T-helper 17 cell (primary cell): ENCODE measurements at regions not wholly inside any gene's neighbourhood (a gene's known extent, or its start where the extent isn't known, plus 50 kb on each side); places are given as distances from the start of the nearest gene placed in this dataset.
"Not testable (repeated sequence)": the region's sequence is repeated elsewhere in the genome, so short reads cannot be mapped to it uniquely, and the experiment has no call there.

Source experiments
- ATAC-seq: fragments of 150-1000 bp; cut with Tn5 transposase; 2 replicates; pipeline ENCODE4 v1.10.0; 2021; ENCODE audit warnings: mild to moderate bottlenecking, moderate library complexity
- DNase-seq, 3 donors: peaks; one replicate each; pipeline versions ENCODE4 v3.0.0 to v3.0.0-alpha.2; 2020 to 2021
- H3K9me3 ChIP-seq: one replicate; pipeline ENCODE4 v1.7.0; 2013; ENCODE audit warnings: low read length, mild to moderate bottlenecking; ENCODE audit not compliant: control insufficient read depth, poor library complexity, severe bottlenecking
- H3K27ac Mint-ChIP-seq: one replicate; pipeline ENCODE4 v1.8.0; 2022; ENCODE audit warnings: mild to moderate bottlenecking, moderate library complexity, mixed read lengths
- H3K27me3 Mint-ChIP-seq: one replicate; pipeline ENCODE4 v1.8.0; 2022; ENCODE audit warnings: mixed read lengths
- H3K36me3 Mint-ChIP-seq: one replicate; pipeline ENCODE4 v1.8.0; 2022; ENCODE audit warnings: low read depth, mixed read lengths
- H3K4me1 Mint-ChIP-seq: one replicate; pipeline ENCODE4 v1.8.0; 2022; ENCODE audit warnings: mild to moderate bottlenecking, mixed read lengths
- H3K4me3 Mint-ChIP-seq: one replicate; pipeline ENCODE4 v1.8.0; 2022; ENCODE audit warnings: mild to moderate bottlenecking, moderate library complexity, mixed read lengths

DNA sequence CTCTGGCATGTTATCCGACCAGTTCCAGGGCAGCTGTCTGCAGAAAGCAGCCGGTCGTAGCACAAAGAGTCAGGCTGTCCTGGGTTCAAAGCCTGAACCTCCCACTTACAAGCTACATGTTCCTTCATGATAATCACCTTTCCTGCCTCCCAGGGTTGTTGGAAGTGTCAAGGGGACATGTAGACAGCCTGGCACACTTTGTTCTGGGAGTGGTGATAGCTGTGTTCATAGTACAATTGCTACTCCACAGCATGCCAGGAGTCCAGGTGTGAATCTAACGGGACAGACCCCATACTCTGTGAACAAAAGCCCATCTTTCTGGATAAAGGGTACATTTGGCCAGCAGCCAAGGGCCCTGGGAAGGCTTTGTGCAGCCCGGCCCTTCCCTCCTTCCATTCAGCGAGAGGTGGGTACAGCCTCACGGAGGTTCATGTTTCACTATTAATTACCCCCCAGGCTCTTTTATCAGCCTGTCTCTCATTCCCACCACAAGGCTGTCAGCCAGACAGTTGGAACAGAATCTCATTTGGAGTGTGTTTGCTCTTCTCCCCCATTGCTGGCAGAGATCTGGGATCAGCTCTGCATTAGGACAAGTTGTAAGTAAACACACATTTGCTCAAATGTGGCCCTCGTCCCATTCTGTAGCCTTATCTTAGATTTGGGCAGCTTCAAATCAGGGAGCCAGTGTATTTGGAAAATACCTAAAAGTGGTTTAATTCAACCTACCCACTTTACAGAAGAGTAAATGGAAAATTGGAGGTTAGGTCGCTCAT, 101.2 kb downstream of the PROP1 start:
- DNase-seq, H3K36me3 Mint-ChIP-seq, H3K9me3 ChIP-seq, H3K27ac Mint-ChIP-seq, ATAC-seq, H3K27me3 Mint-ChIP-seq, H3K4me3 Mint-ChIP-seq, H3K4me1 Mint-ChIP-seq: not testable (repeated sequence)

DNA sequence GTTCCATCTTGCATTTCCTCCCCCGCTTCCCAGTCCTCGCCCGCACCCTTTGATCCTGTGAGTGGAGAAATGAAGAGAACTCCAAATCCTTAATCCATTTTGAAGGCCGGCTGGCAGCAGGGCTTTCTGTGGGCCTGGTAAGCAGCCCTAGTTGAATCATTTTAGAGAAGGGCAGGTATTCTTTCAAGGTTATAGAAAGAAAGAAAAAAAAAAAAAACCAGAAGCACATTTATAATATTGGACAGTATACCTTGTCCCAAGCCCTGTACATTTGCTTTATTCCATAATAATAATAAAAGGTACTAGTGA, 103.7 kb downstream of the PROP1 start:
- ATAC-seq, DNase-seq, H3K4me1 Mint-ChIP-seq, H3K27me3 Mint-ChIP-seq, H3K4me3 Mint-ChIP-seq, H3K9me3 ChIP-seq, H3K27ac Mint-ChIP-seq, H3K36me3 Mint-ChIP-seq: not testable (repeated sequence)

DNA sequence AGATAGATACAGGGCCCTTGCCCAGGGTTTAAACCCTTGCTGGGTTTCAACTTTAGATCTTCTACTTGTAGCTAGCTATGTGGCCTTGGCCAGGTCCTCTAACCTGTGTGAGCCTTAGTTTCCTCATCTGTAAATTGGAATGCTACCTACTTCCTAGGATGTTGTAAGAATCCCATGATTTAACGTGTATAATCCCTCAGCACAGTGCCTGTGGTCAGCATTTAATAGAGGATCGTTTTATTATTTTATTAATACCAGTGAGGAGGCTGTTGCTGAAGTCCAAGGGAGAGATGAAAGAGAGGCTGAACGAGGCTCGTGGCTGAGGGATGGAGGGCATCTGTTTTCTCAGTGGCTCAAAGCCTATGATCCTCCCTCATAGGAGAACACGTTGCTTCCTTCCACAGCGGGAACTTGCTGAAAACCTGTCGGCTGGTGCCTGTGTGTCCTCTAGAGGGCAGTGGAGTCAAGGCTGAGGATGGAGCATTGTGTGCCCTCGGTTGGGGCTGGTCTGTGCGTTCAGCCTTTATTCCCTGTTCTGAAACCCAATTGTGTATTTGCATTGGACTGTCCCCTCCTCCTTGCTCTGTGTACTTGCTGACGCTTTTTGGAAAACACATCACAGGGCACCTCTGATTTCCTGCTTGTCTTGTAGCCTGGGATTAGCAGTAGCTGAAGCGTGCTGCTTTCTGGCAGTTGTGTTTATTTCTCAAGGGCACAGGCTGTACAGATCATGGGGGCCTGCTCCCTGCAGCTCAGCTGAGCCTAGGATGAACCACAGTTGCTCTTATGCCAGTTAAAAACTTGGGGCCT, 104.3 kb downstream of the PROP1 start:
- H3K4me3 Mint-ChIP-seq, H3K36me3 Mint-ChIP-seq, H3K4me1 Mint-ChIP-seq, H3K27me3 Mint-ChIP-seq, H3K27ac Mint-ChIP-seq, H3K9me3 ChIP-seq: not testable (repeated sequence)
- ATAC-seq: peak; percentile 96
- peak in 1 of 3 donors; percentile 18 for DNase-seq

DNA sequence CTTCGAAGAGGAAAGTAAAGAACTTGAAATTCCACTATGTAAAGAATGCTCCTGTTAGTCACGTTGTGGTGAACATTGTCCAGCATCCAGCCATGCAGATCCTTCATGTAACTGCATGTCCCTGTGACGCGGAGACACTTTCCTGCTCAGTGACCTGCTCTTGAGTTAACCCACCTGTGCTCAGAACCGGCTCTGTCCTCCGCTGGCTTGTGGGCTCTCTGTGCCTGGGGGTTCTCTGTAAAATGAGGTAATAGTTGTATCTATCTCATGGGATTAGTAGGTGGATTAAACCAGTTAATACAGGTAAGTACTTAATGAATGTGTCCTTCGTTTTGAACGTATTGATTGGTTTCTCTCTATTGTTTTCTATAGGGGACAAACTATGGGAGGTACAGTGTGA, 100.6 kb upstream of the FAM153A start:
- not testable (repeated sequence) for H3K36me3 Mint-ChIP-seq, H3K27ac Mint-ChIP-seq, ATAC-seq

DNA sequence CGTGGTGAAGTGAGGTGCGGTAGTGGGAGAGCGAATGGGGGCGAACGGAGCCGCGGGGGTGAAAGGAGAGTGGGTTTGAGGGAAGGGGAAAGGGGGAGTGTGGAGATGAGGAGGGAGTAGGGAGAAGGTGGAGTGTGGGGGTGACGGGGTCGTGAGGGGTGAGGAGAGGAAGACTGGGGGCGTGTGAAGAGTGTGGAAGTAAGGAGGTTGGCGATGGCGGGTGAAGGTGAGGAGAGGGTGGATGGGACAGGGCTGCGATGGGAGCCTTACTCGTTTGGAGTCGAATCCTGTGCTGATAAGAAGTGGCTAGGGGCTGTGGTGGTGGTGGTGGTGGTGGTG, 93.2 kb upstream of the FAM153A start:
- H3K4me1 Mint-ChIP-seq, H3K36me3 Mint-ChIP-seq, DNase-seq, H3K27me3 Mint-ChIP-seq, H3K27ac Mint-ChIP-seq, H3K9me3 ChIP-seq: not testable (repeated sequence)
- peak; percentile 18 for ATAC-seq
- H3K4me3 Mint-ChIP-seq: peak overlapping the region; percentile 82

More for the DNA sequence above, 100.6 kb upstream of the FAM153A start:
- not testable (repeated sequence) for H3K4me1 Mint-ChIP-seq, H3K4me3 Mint-ChIP-seq, DNase-seq, H3K27me3 Mint-ChIP-seq, H3K9me3 ChIP-seq

DNA sequence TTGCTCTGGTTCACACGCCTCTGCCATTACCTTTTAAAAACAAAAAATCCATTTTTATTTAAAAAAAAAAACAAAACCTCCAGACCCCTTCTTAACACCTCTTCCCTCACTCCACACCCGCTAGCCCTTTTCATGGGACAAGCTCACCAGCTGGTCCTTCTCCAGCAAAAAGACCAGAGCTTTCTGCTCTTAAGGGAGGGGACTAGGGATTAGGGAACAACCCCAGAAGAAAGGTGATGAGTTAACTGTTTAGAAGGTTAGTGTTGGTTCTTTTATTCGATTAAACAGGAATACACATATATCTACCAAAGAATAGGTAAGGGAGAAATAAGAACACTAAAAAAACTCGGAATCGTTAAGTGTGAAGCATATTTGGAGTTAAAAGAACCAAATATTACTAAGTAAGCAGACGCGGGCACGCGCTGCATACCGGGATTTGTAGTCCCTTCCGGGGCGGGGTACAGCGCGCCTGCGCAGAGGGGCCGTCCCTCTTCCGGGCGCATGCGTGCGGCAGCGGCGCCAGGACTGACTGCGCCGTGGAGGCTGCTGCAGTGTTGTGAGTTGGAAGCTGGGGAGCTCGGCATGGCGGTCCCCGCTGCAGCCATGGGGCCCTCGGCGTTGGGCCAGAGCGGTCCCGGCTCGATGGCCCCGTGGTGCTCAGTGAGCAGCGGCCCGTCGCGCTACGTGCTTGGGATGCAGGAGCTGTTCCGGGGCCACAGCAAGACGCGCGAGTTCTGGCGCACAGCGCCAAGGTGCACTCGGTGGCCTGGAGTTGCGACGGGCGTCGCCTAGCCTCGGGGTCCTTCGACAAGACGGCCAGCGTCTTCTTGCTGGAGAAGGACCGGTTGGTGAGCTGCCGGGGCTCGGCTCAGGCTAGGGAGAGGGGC, 92.6 kb upstream of the FAM153A start:
- DNase-seq, H3K9me3 ChIP-seq, H3K4me3 Mint-ChIP-seq, H3K4me1 Mint-ChIP-seq, H3K27ac Mint-ChIP-seq, H3K36me3 Mint-ChIP-seq, H3K27me3 Mint-ChIP-seq: not testable (repeated sequence)
- peak; percentile 91 for ATAC-seq

DNA sequence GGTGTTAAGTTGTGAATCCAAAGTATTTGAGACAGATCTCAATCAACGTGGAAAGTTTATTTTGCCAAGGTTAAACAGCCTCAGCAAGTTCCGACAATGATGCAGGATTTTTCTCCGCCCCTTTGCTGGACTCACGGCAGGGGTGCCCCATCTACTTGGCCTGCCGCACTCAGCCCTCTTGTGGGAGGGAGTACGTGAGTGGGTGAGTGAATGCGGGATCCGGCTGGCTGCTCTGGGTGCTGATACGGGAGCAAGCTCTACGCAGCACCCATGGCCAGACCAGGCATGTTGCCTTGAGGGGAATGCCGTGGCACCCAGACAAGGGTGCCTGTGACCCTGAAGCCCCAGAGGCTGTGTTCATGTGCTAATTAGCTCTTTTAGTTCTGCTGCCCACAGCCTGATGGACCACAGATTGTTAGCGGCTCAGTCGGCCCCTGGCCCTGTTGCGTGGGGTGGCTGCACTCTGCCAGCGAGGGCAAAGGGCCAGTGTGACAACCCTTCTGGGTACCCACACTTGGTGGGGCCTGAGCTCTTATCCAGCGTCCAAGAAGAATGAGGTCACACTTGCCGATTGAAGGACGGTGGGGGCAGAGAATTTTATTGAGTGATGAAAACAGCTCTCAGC, 81.2 kb upstream of the FAM153A start:
- H3K4me3 Mint-ChIP-seq, DNase-seq, H3K9me3 ChIP-seq, H3K4me1 Mint-ChIP-seq, ATAC-seq, H3K36me3 Mint-ChIP-seq, H3K27me3 Mint-ChIP-seq, H3K27ac Mint-ChIP-seq: not testable (repeated sequence)

DNA sequence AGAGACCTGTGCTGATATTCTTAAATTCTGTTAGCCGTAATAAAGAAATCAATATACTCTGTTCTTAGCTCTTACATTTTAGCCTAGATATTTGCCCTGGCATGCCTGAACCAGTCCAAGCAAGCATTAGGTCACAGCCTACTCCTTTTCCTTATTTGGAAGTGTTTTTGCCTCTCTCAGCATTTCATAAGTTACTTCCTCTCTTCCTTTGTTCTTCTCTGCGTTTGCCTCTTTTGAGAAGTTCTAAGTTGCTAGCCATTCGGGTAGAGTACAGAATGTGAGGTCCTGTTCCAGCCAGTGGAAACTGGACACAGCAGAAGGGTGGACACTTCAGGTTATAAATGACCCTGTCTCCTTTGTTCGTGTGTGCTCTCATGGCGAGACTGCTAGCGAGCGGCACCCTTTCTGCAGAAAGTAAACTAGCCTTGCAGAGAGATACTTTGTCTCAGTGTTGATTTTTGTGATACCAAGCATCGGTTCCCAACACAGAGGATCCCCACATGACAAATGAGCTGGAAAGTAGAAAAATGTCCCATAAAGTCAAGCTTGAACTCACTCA, 75.0 kb upstream of the FAM153A start:
- not testable (repeated sequence) for H3K27ac Mint-ChIP-seq, ATAC-seq, H3K4me1 Mint-ChIP-seq, DNase-seq, H3K9me3 ChIP-seq, H3K4me3 Mint-ChIP-seq, H3K27me3 Mint-ChIP-seq, H3K36me3 Mint-ChIP-seq

DNA sequence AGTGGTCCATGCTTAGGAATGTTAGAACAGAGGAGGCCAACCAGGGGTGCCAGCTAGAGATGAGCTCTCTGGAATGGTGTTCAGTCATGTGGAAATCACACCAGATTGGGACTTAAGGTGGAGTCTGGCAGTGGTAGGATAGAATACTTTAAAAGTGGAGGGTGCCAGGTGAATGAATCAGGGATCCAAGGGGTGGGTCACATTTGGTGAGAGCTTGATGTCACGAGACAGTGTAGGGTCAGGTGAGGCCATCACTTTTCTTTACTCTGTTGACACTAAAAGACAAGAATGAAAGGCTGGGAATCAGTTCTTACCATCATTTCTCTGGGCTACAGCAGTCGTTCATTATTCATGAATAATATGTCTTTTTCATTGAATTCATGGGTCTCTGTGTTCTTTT, 73.8 kb upstream of the FAM153A start:
- not testable (repeated sequence) for H3K4me1 Mint-ChIP-seq, H3K9me3 ChIP-seq, H3K27me3 Mint-ChIP-seq, ATAC-seq, DNase-seq, H3K27ac Mint-ChIP-seq, H3K36me3 Mint-ChIP-seq, H3K4me3 Mint-ChIP-seq

DNA sequence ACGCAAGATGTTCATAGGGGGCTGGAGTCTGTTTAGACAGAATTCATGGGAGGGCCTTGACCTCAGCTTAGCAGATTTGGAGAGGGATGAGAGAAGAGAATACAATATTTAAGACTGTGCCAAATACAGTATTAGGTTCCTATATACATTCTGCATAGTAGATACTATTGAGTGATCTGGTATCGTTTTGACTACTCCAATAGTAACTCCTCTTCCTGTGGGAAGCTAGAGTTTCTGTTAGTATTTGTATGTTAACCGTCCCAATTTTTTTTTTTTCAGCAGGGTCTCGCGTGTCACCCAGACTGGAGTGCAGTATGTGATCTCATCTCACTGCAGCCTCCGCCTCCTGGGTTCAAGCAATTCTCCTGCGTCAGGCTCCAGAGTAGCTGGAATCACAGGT, 65.2 kb upstream of the FAM153A start:
- not testable (repeated sequence) for H3K36me3 Mint-ChIP-seq, H3K4me3 Mint-ChIP-seq, ATAC-seq, H3K27me3 Mint-ChIP-seq, DNase-seq, H3K4me1 Mint-ChIP-seq, H3K9me3 ChIP-seq, H3K27ac Mint-ChIP-seq

DNA sequence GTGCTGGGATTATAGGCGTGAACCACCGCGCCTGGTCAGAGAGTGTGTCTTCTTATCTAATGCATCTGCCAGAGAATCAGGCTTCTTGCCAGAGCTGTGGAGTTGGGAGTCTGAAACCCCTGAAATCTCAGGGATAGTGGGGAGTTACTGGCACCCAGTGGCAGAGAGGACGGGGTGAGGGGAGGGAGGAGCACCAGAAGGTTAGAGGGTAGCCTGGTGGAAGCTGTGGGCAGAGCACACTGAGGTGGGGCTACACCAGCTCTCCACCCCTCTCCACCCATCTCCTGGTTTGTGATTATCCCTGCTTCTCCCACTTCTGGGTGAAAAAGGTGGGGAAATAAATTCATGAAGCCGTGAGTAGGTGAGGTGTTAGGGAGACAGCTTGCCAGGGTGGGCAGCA, 63.9 kb upstream of the FAM153A start:
- not testable (repeated sequence) for DNase-seq, H3K9me3 ChIP-seq, H3K4me1 Mint-ChIP-seq, H3K27me3 Mint-ChIP-seq, H3K36me3 Mint-ChIP-seq, H3K4me3 Mint-ChIP-seq, H3K27ac Mint-ChIP-seq
- peak; percentile 63 for ATAC-seq

DNA sequence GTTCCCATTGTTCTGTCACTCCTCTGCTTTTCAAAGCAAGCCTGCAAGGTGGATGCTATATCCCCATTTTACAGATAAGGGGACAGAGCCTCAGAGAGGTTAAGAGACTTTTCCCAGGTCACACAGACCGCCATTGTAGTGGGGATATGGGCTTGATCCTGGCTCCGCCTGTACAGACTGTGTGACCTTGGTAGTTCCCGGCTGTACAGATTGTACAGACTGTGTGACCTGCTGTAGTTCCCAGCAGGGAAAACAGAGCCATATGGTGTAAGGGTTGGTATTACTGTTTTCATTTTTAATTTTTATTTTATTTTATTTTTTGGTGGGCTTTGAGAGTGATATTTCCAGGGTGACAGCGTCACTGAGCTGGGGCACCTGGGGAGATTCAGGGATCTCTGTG, 63.2 kb upstream of the FAM153A start:
- not testable (repeated sequence) for H3K9me3 ChIP-seq, H3K27ac Mint-ChIP-seq, H3K4me1 Mint-ChIP-seq, H3K36me3 Mint-ChIP-seq, H3K4me3 Mint-ChIP-seq, DNase-seq, ATAC-seq, H3K27me3 Mint-ChIP-seq

DNA sequence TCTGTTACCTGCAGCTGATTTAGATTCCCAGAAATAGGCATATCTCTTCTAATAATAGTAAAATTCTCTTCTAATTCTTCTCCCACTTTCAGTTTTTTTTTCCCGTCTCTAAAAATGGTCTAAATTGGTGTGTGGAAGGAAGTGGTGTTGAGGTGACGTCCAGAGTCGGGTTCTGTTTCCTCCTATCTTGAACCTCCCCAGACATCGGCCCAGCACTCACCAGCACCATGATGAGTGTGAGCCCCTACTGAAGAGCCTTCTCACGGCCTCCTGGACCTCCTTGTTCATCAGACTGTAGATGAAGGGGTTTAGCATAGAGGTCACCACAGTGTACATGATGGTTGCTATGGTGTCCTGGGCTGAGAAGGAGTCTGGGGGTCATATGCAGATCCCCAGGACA, 53.5 kb upstream of the FAM153A start:
- peak; percentile 76 for ATAC-seq
- not testable (repeated sequence) for H3K36me3 Mint-ChIP-seq, DNase-seq, H3K27me3 Mint-ChIP-seq, H3K9me3 ChIP-seq
- peaks cover 11% of the 10 kb centered on the region for H3K4me1 Mint-ChIP-seq
- H3K4me3 Mint-ChIP-seq: peak overlapping the region; percentile 74
- H3K27ac Mint-ChIP-seq: peak overlapping the region; percentile 86
